GM12878 (cell line): ENCODE measurements at regions not wholly inside any gene's neighbourhood (a gene's known extent, or its start where the extent isn't known, plus 50 kb on each side); places are given as distances from the start of the nearest gene placed in this dataset.

Experiments
- ATAC-seq: fragments of 200-7000 bp; cut with Tn5 transposase; 3 replicates; pipeline ENCODE4 v1.9.1; 2020; ENCODE audit warnings: mild to moderate bottlenecking, moderate library complexity
- BruUV-seq: library from RNA; stranded (reverse); fragments of 400-500 nt; replicated peaks from 2 replicates; lab custom pipeline; 2021; lab: Mats Ljungman, UMichigan
- CTCF ChIA-PET: fragments of 300-600 bp; sonication (Branson Sonifier 250); formaldehyde crosslinking; extraction: SDS; loops from one replicate; lab custom pipeline; 2021; ENCODE audit warnings: inconsistent platforms; lab: Yijun Ruan, JAX
- POLR2A ChIA-PET: fragments of 350-600 bp; formaldehyde crosslinking; extraction: SDS; loops from one replicate; lab custom pipeline; 2021; ENCODE audit warnings: inconsistent platforms; lab: Charles Lee
- RAD21 ChIA-PET: fragments of 300-600 bp; sonication (Branson Sonifier 250); formaldehyde crosslinking; loops from one replicate; lab custom pipeline; 2023; ENCODE audit warnings: antibody characterized with exemption; ENCODE audit not compliant: unreplicated experiment; lab: Charles Lee
- SMC1A ChIA-PET: fragments of 300-600 bp; sonication (Branson Sonifier 250); formaldehyde crosslinking; loops from one replicate; lab custom pipeline; 2023; ENCODE audit not compliant: unreplicated experiment, uncharacterized antibody; lab: Charles Lee
- DNase-seq: peaks from one replicate; pipeline ENCODE4 v3.0.0-alpha.2; 2011; ENCODE audit warnings: low read depth, low spot score
- FAIRE-seq: peaks from 3 replicates; lab custom pipeline; 2011; peaks lifted over from hg19 to GRCh38; lab: Jason Lieb, UNC
- H2AFZ ChIP-seq: 2 replicates; pipeline ENCODE4 v1.6.0; 2011; ENCODE audit warnings: low read depth, low read length, control low read depth; ENCODE audit not compliant: control insufficient read depth
- H3K27ac ChIP-seq: 2 replicates; pipeline ENCODE4 v1.5.1; 2011; ENCODE audit warnings: control low read depth; ENCODE audit not compliant: control insufficient read depth, insufficient read depth
- H3K27me3 ChIP-seq, 2 experiments: replicated peaks in 1 of 2; 2 replicates each; pipeline versions ENCODE4 v1.6.0 to v1.6.1; 2011; ENCODE audit warnings: low read length in 1 of 2; ENCODE audit not compliant: control insufficient read depth in 2 of 2, insufficient read depth in 2 of 2
- H3K36me3 ChIP-seq, 2 experiments: 2 replicates each; pipeline ENCODE4 v1.5.1; 2011; ENCODE audit warnings: low read length in 1 of 2; ENCODE audit not compliant: control insufficient read depth in 2 of 2, insufficient read depth in 2 of 2
- H3K4me1 ChIP-seq: 2 replicates; pipeline ENCODE4 v1.6.1; 2011; ENCODE audit warnings: mild to moderate bottlenecking, low read length, moderate library complexity, mixed read lengths; ENCODE audit not compliant: control insufficient read depth, insufficient read depth
- H3K4me2 ChIP-seq: 2 replicates; pipeline ENCODE4 v1.6.0; 2011; ENCODE audit warnings: control low read depth; ENCODE audit not compliant: control insufficient read depth, insufficient read depth
- H3K4me3 ChIP-seq: fragments of 200-600 bp; sonication (generic); 2 replicates; pipeline ENCODE4 v1.5.1; 2016
- H3K79me2 ChIP-seq: 2 replicates; pipeline ENCODE4 v1.6.0; 2011; ENCODE audit warnings: low read length; ENCODE audit not compliant: control insufficient read depth, insufficient read depth
- H3K9ac ChIP-seq: 2 replicates; pipeline ENCODE4 v1.8.0; 2011; ENCODE audit warnings: low read length, control low read depth, mixed read lengths; ENCODE audit not compliant: control insufficient read depth, insufficient read depth
- H3K9me3 ChIP-seq: replicated peaks from 3 replicates; pipeline ENCODE4 v1.5.1; 2011; ENCODE audit warnings: mild to moderate bottlenecking, low read length; ENCODE audit not compliant: control insufficient read depth, insufficient read depth
- H4K20me1 ChIP-seq: 2 replicates; pipeline ENCODE4 v1.6.0; 2011; ENCODE audit not compliant: control insufficient read depth, insufficient read depth
- ATF7 ChIP-seq: fragments of 450-650 bp; IDR thresholded peaks from 2 replicates; pipeline ENCODE4 v1.6.1; 2016; ENCODE audit warnings: low read depth, mild to moderate bottlenecking
- BACH1 ChIP-seq: fragments of 450-650 bp; IDR thresholded peaks from 2 replicates; pipeline ENCODE4 v1.6.1; 2017; ENCODE audit warnings: mild to moderate bottlenecking, borderline replicate concordance
- BCL3 ChIP-seq: IDR thresholded peaks from 2 replicates; pipeline ENCODE4 v1.6.1; 2011; ENCODE audit warnings: borderline replicate concordance, low read depth, mild to moderate bottlenecking, moderate library complexity, low read length; ENCODE audit not compliant: insufficient read depth, poor library complexity, severe bottlenecking
- CHD1 ChIP-seq: IDR thresholded peaks from 2 replicates; pipeline ENCODE4 v1.6.1; 2012; ENCODE audit warnings: low read depth, low read length, improper control_type of control experiment
- E2F4 ChIP-seq: IDR thresholded peaks from 2 replicates; pipeline ENCODE4 v1.6.1; 2012; ENCODE audit warnings: low read depth, low read length, improper control_type of control experiment
- IKZF1 ChIP-seq: fragments of 450-650 bp; conservative IDR thresholded peaks from 2 replicates; pipeline ENCODE4 v1.6.1; 2017; ENCODE audit warnings: antibody characterized with exemption, mild to moderate bottlenecking
- IKZF2 ChIP-seq, 2 experiments: fragments of 450-650 bp; IDR thresholded peaks; 2 replicates each; pipeline ENCODE4 v1.6.1; 2017; ENCODE audit warnings: mild to moderate bottlenecking in 2 of 2, moderate library complexity in 2 of 2
- PAX8 ChIP-seq: fragments of 450-650 bp; IDR thresholded peaks from 2 replicates; pipeline ENCODE4 v1.6.1; 2017; ENCODE audit warnings: mild to moderate bottlenecking, moderate library complexity
- REST ChIP-seq: IDR thresholded peaks from 2 replicates; pipeline ENCODE4 v1.6.1; 2012; ENCODE audit warnings: mild to moderate bottlenecking, low read depth, low read length
- TCF7 ChIP-seq: IDR thresholded peaks from 2 replicates; pipeline ENCODE4 v1.6.1; 2014; ENCODE audit warnings: antibody characterized with exemption, borderline replicate concordance
- ZNF207 ChIP-seq: fragments of 450-650 bp; IDR thresholded peaks from 2 replicates; pipeline ENCODE4 v1.6.1; 2014; ENCODE audit warnings: antibody characterized with exemption, mild to moderate bottlenecking, borderline replicate concordance
- WGBS: methylation state at CpG from one replicate; pipeline ENCODE4 v1.1.6; 2016; ENCODE audit warnings: low lambda C conversion rate; ENCODE audit not compliant: insufficient replicate concordance, insufficient coverage; ENCODE audit errors: missing lambda C conversion rate; 5-methylcytosine and 5-hydroxymethylcytosine counted together
- in situ Hi-C: fragments of 300-500 bp; cut with MboI; formaldehyde crosslinking; loops from 9 replicates; pipeline ENCODE4 v1.14.3; 2018; ENCODE audit warnings: mixed read lengths
- intact Hi-C: fragments of 100-400 bp; cut with micrococcal nuclease; formaldehyde crosslinking; loops from one replicate; pipeline ENCODE4 v1.14.2; 2022; ENCODE audit not compliant: unreplicated experiment

GRCh38 chr5:78724061-78724460 is 75.5 kb upstream of the LHFPL2 start (continued):
- TF ChIP-seq BCL3: no peak
- TF ChIP-seq CHD1: no peak
- TF ChIP-seq ZNF207: no peak

- H3K4me3 ChIP-seq: no peak overlapping the region
- ChIA-PET RAD21 (interaction anchor here (1.0 to 3.2 kb wide), 7 partner anchors 25 to 246 kb away, joined by 3 to 28 read pairs (median 5); partner anchors contain the start of gene LHFPL2), SMC1A (interaction anchor here (0.7 to 2.6 kb wide), 16 partner anchors 13 to 527 kb away, joined by 3 to 8 read pairs (median 3); no protein-coding TSS in a partner anchor), POLR2A (interaction anchor here (1.0 kb wide), 2 partner anchors 74 to 79 kb away, joined by 3 read pairs; no protein-coding TSS in a partner anchor), CTCF (interaction anchor here (1.3 kb wide), 1 partner anchor 253 kb away, joined by 3 read pairs; no protein-coding TSS in a partner anchor)
- no peak overlapping the region for H3K27ac ChIP-seq
- H3K4me1 ChIP-seq: peaks cover 13% of the 10 kb centered on the region
- H4K20me1 ChIP-seq: no peaks in the 10 kb centered on the region
- TF ChIP-seq REST (no peak), BACH1 (no peak), IKZF2 (IDR thresholded peaks at IDR 0.05) (0 out of 4 replicates have a peak, but pooled peaks of 1 of the 2 experiments have one; percentile 20), E2F4 (no peak), TCF7 (no peak), ATF7 (no peak), IKZF1 (peak; percentile 13; the same call in 1 of the 2 replicates), PAX8 (no peak)
- H2AFZ ChIP-seq: peak overlapping the region; percentile 30; the same call in 1 of the 2 replicates
- no peak for FAIRE-seq
- intact Hi-C loops: no loop called here
- H3K4me2 ChIP-seq: no peak overlapping the region
- ATAC-seq: no peak
- no peaks in the 10 kb centered on the region for H3K27me3 ChIP-seq
- 39% methylated on average over 5 of the region's 5 CpGs for WGBS
- BruUV-seq: no TSS peak
- no peaks in the 10 kb centered on the region for H3K79me2 ChIP-seq
- no peaks in the 10 kb centered on the region for H3K36me3 ChIP-seq
- no peaks in the 10 kb centered on the region; the same call in 2 of the 3 replicates for H3K9me3 ChIP-seq
- H3K9ac ChIP-seq: no peak overlapping the region
- in situ Hi-C loops: no loop called here
- DNase-seq: no peak
These were observed 72.4 kb upstream of the LHFPL2 start for GRCh38 chr5:78720997-78721396.
